ENCODE measurements at regions not wholly inside any gene's neighbourhood (a gene's known extent, or its start where the extent isn't known, plus 50 kb on each side); places are given as distances from the start of the nearest gene placed in this dataset.

DNA sequence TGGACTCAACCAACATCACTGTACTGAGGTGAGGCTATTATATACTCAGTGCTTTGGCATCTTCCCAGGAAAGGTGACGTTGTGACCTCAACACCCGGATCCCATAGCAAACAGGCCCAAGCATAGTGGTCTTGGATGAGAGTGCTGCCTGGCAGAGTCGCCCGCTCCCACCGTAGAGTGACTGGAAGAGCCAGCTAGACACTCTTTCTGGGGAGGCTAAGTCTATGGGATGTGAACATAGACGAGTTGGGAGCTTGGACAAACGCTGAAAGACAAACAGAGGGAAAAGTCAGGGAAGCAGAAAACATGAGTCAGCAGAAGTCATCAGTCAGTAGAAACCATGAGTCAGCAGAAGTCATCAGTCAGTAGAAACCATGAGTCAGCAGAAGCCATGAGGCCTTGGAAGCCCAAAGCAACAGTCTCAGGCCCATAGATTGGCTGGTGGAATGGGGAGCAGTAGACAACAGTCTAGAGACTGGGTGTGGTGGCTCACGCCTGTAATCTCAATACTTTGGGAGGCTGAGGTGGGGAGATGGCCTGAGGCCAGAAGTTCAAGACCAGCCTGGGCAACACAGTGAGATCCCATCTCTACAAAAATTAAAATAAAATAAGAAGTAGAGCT is 66.4 kb upstream of the MAP1LC3B2 start:
- TF ChIP-seq CTCF (IDR thresholded peaks at IDR 0.05; ENCODE audit: unreplicated experiment in 3 of 3): no peak
- Mint-ChIP-seq H3K36me3 (ENCODE audit: low read depth) (peaks cover 4% of the 10 kb centered on the region), H3K4me3 (no peak overlapping the region), H3K27ac (peak overlapping the region in 1 of 3 experiments; percentile 34), H3K27me3 (ENCODE audit: low read depth) (no peaks in the 10 kb centered on the region), H3K9me3 (peaks cover 10% of the 10 kb centered on the region), H3K4me1 (peaks cover 4% of the 10 kb centered on the region)

- H3K4me3 Mint-ChIP-seq: no peak overlapping the region
- H3K27me3 Mint-ChIP-seq (ENCODE audit: low read depth): no peaks in the 10 kb centered on the region
- TF ChIP-seq CTCF (IDR thresholded peaks at IDR 0.05; ENCODE audit: unreplicated experiment in 3 of 3): no peak
- H3K36me3 Mint-ChIP-seq (ENCODE audit: low read depth): no peaks in the 10 kb centered on the region
- H3K27ac Mint-ChIP-seq: peak overlapping the region in 1 of 3 experiments; percentile 52
- H3K9me3 Mint-ChIP-seq: peaks cover 2% of the 10 kb centered on the region
- H3K4me1 Mint-ChIP-seq: peaks cover 4% of the 10 kb centered on the region
Observed at GRCh38 chr12:116495260-116495659, 63.9 kb upstream of the MAP1LC3B2 start.

DNA sequence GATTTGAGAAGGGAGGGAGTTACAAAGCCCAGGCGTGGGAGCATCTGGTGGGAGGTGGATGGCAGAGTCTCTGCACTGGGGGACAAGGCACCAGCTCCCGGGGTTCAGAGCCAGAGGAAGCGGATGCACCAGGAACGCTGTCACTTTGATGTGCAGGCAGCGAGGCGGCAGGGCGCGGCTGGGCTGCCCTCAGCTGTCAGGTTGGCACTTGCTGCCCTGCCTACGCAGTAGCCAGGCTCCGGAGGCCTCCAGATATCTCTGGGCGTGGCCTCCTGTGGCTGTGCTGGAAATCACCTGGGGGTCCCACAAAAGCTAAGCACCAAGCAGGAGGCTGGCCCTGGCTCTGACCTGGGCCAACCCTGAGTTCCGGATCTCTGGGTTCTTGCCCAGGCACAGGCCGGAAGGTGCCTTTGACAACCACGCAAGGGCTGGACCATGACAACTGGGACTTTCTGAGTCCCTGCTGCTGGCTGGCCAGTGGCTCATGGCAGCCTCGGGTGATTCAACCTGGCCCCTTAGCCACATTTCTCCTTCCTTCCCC is 62.1 kb upstream of the MAP1LC3B2 start:
- no peak overlapping the region for H3K27ac Mint-ChIP-seq
- no peaks in the 10 kb centered on the region for H3K36me3 Mint-ChIP-seq (ENCODE audit: low read depth)
- no peaks in the 10 kb centered on the region for H3K27me3 Mint-ChIP-seq (ENCODE audit: low read depth)
- H3K4me3 Mint-ChIP-seq: no peak overlapping the region
- H3K4me1 Mint-ChIP-seq: peaks cover 4% of the 10 kb centered on the region
- peaks cover 2% of the 10 kb centered on the region for H3K9me3 Mint-ChIP-seq
- TF ChIP-seq CTCF (IDR thresholded peaks at IDR 0.05; ENCODE audit: unreplicated experiment in 3 of 3): no peak

DNA sequence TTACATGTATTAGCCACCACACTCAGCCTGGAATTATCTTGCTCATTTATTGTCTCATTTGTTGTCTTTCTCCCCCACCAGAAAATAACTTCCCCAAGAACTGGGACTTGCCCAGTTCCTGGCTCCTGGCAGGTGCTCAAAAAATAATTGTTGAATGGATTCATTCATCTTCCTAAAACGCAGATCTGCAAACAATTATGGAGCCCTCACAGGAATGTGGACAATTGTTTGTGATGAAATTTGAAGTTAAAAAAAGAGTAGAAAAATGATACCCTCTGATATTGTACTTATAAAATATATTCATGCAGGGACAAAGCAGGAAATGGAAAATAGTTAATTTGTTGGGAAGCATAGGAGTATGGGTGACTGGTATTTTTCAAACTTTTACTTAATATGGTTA is 60.7 kb upstream of the MAP1LC3B2 start:
- no peaks in the 10 kb centered on the region for H3K9me3 Mint-ChIP-seq
- peak overlapping the region in 1 of 3 experiments; percentile 76 for H3K27ac Mint-ChIP-seq
- no peaks in the 10 kb centered on the region for H3K36me3 Mint-ChIP-seq (ENCODE audit: low read depth)
- H3K4me1 Mint-ChIP-seq: peaks cover 7% of the 10 kb centered on the region
- no peaks in the 10 kb centered on the region for H3K27me3 Mint-ChIP-seq (ENCODE audit: low read depth)
- no peak overlapping the region for H3K4me3 Mint-ChIP-seq
- TF ChIP-seq CTCF (IDR thresholded peaks at IDR 0.05; ENCODE audit: unreplicated experiment in 3 of 3): no peak

DNA sequence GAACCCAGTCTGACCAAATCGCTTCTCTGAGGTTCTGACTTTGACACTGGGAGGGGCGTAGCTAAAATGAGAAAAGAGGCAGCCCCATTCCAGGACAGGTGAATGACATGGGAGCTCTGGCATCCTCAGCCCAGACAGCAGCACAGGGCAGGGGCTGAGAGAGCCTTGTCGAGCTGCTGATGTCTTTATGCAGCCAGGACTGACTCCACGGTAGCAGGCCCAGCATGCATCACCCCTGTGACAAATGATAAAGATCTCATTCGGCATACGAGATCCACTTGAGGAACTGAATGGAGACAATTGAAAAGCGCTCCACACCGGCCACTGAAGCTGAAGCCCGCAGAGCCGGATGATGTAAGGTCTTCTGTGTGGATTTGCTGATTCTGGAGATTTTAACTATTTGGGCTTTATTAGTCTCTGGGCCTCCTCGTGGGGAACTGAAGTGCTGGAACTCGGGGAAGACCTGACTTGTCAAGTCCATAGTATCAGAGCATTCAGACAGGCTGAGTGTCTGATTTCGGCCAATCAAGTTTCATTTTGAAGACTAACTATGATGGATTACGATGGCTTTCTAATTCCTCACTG is 56.9 kb upstream of the MAP1LC3B2 start:
- Mint-ChIP-seq H3K27me3 (ENCODE audit: low read depth) (peaks cover 10% of the 10 kb centered on the region), H3K36me3 (ENCODE audit: low read depth) (no peaks in the 10 kb centered on the region), H3K4me1 (peaks cover 17% of the 10 kb centered on the region), H3K9me3 (no peaks in the 10 kb centered on the region), H3K4me3 (no peak overlapping the region), H3K27ac (peak overlapping the region in 1 of 3 experiments; percentile 43)
- no peak for TF ChIP-seq CTCF (IDR thresholded peaks at IDR 0.05; ENCODE audit: unreplicated experiment in 3 of 3)

All from nephron (organoid).